HepG2 (cell line): ENCODE measurements at regions not wholly inside any gene's neighbourhood (a gene's known extent, or its start where the extent isn't known, plus 50 kb on each side); places are given as distances from the start of the nearest gene placed in this dataset.

ENCODE experiments used
- ATAC-seq: fragments of 200-7000 bp; cut with Tn5 transposase; 3 replicates; pipeline ENCODE4 v1.9.1; 2020; ENCODE audit warnings: mild to moderate bottlenecking, moderate library complexity
- BruUV-seq: library from RNA; stranded (reverse); fragments of 400-500 nt; replicated peaks from 2 replicates; lab custom pipeline; 2021; lab: Mats Ljungman, UMichigan
- CTCF ChIA-PET: fragments of 300-600 bp; formaldehyde crosslinking; extraction: SDS; loops from one replicate; lab custom pipeline; 2021; ENCODE audit warnings: low total read pairs, inconsistent platforms, low intra/inter-chr PET ratio; lab: Yijun Ruan, JAX
- POLR2A ChIA-PET: fragments of 350-600 bp; sonication (Branson Sonifier 250); formaldehyde crosslinking; loops from one replicate; lab custom pipeline; 2020; ENCODE audit warnings: antibody characterized with exemption, inconsistent platforms; lab: Yijun Ruan, JAX
- DNase-seq: peaks from one replicate; pipeline ENCODE4 v3.0.0-alpha.2; 2015; ENCODE audit warnings: low spot score
- FAIRE-seq: peaks from 3 replicates; lab custom pipeline; 2011; peaks lifted over from hg19 to GRCh38; lab: Jason Lieb, UNC
- H2AFZ ChIP-seq: one replicate; pipeline ENCODE4 v1.6.1; 2011; ENCODE audit warnings: low read length, inconsistent platforms
- H3K27ac ChIP-seq: fragments of 300-600 bp; 3 replicates; pipeline ENCODE4 v1.8.0; 2011; ENCODE audit warnings: mixed run types, mild to moderate bottlenecking, mixed read lengths, low read length, inconsistent platforms; ENCODE audit not compliant: insufficient read depth; ENCODE audit errors: extremely low read length
- H3K27me3 ChIP-seq, 2 experiments: fragments of 200-600 bp in 1 of 2; 2 replicates in 1 of 2; 3 replicates in 1 of 2; pipeline versions ENCODE4 v1.6.0 to v1.8.0; 2011; ENCODE audit warnings: low read length in 2 of 2, mild to moderate bottlenecking in 2 of 2, moderate library complexity in 2 of 2, inconsistent platforms in 1 of 2; ENCODE audit not compliant: insufficient read depth in 2 of 2, control insufficient read depth in 1 of 2
- H3K36me3 ChIP-seq, 2 experiments: fragments of 200-600 bp in 1 of 2; replicated peaks in 1 of 2; 2 replicates in 1 of 2; 3 replicates in 1 of 2; pipeline versions ENCODE4 v1.5.1 to v1.8.0; 2011; ENCODE audit warnings: low read length in 2 of 2, inconsistent platforms in 1 of 2; ENCODE audit not compliant: insufficient read depth in 2 of 2, control insufficient read depth in 1 of 2
- H3K4me1 ChIP-seq: 2 replicates; pipeline ENCODE4 v1.5.1; 2012; ENCODE audit warnings: low read length, inconsistent platforms; ENCODE audit not compliant: insufficient read depth
- H3K4me2 ChIP-seq: 2 replicates; pipeline ENCODE4 v1.6.0; 2011; ENCODE audit warnings: low read depth, low read length, inconsistent platforms
- H3K4me3 ChIP-seq, 3 experiments: fragments of 200-600 bp in 1 of 3; sonication (generic), shearing (Covaris generic) in 1 of 3; replicated peaks in 1 of 3; 2 replicates each; pipeline ENCODE4 v1.5.1; 2011 to 2016; ENCODE audit warnings: low read length in 3 of 3, inconsistent platforms in 2 of 3, low read depth in 2 of 3, mild to moderate bottlenecking in 2 of 3, control low read depth in 1 of 3, mixed read lengths in 1 of 3; ENCODE audit not compliant: insufficient read depth in 1 of 3
- H3K79me2 ChIP-seq: one replicate; pipeline ENCODE4 v1.6.1; 2011; ENCODE audit warnings: low read length, inconsistent platforms; ENCODE audit not compliant: insufficient read depth
- H3K9ac ChIP-seq: 2 replicates; pipeline ENCODE4 v1.6.0; 2011; ENCODE audit warnings: mild to moderate bottlenecking, low read depth, low read length, inconsistent platforms; ENCODE audit not compliant: insufficient read depth
- H3K9me3 ChIP-seq: 2 replicates; pipeline ENCODE4 v1.5.1; 2012; ENCODE audit warnings: mild to moderate bottlenecking, low read length
- H4K20me1 ChIP-seq: 2 replicates; pipeline ENCODE4 v1.6.0; 2011; ENCODE audit warnings: inconsistent platforms, mild to moderate bottlenecking, low read length, moderate library complexity; ENCODE audit not compliant: insufficient read depth
- NAIF1 ChIP-seq: sonication (generic); formaldehyde crosslinking; IDR thresholded peaks from 2 replicates; pipeline ENCODE4 v1.5.0; 2020; ENCODE audit warnings: mild to moderate bottlenecking, missing genetic modification reagents, borderline replicate concordance
- NFYC ChIP-seq: IDR thresholded peaks from 2 replicates; pipeline ENCODE4 v1.6.1; 2016; ENCODE audit warnings: missing genetic modification reagents, missing compliant biosample characterization
- POLR2AphosphoS2 ChIP-seq: IDR thresholded peaks from 2 replicates; pipeline ENCODE4 v1.6.1; 2011; ENCODE audit warnings: low read depth, low read length, improper control_type of control experiment
- ZNF335 ChIP-seq: sonication (generic); formaldehyde crosslinking; IDR thresholded peaks from 2 replicates; pipeline ENCODE4 v1.4.0; 2020; ENCODE audit warnings: missing genetic modification reagents
- ZNF552 ChIP-seq: sonication (generic); formaldehyde crosslinking; IDR thresholded peaks from 2 replicates; pipeline ENCODE4 v1.9.0; 2022; ENCODE audit warnings: missing genetic modification reagents, mild to moderate bottlenecking, borderline replicate concordance
- ZNF615 ChIP-seq: sonication (generic); formaldehyde crosslinking; IDR thresholded peaks from 2 replicates; pipeline ENCODE4 v1.5.0; 2020; ENCODE audit warnings: mild to moderate bottlenecking, missing genetic modification reagents, borderline replicate concordance
- WGBS: methylation state at CpG from one replicate; pipeline ENCODE4 v1.1.6; 2017; ENCODE audit warnings: low lambda C conversion rate; 5-methylcytosine and 5-hydroxymethylcytosine counted together
- in situ Hi-C: cut with HindIII; loops from 2 replicates; pipeline ENCODE4 v1.10.0; 2017; ENCODE audit warnings: low pct_unique_long_range_greater_than_20kb; ENCODE audit not compliant: extremely low pct_ligation_motif_present
- intact Hi-C: fragments of 100-400 bp; cut with micrococcal nuclease; formaldehyde crosslinking; loops from one replicate; pipeline ENCODE4 v1.10.0; 2022; ENCODE audit not compliant: unreplicated experiment

DNA sequence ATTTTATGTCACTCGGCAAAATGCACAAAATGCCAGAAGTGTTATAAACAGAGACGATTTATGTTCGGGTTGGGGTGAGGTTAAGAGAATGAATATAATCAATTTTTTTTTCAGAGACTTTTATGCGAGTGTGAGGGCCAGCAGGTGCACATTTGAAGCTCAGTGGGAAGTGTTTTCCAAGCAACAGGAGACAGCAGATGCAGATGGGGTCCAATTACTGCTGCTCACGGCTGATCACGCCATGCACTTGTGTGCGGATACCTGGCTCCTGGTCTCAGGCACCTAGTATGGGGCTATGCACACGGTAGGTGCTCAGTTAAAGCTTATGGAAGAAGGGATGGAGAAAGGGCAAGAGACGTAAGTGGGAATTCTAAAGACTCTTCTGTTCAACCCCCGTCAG, 249.1 kb downstream of the MIAT start:
- CTCF ChIA-PET, result no interaction called here
- Histone ChIP-seq H3K9me3 (no peaks in the 10 kb centered on the region), H3K36me3 (no peaks in the 10 kb centered on the region), H3K79me2 (no peaks in the 10 kb centered on the region), H3K4me3 (no peak overlapping the region), H3K27ac (no peak overlapping the region), H3K27me3 (peaks cover 2 to 5% of the 10 kb centered on the region in 2 experiments; a peak in 2 of 5 replicates), H3K4me1 (no peaks in the 10 kb centered on the region), H3K9ac (no peak overlapping the region), H4K20me1 (no peaks in the 10 kb centered on the region), H3K4me2 (no peak overlapping the region), H2AFZ (no peak overlapping the region)
- in situ Hi-C loops (no loop called here), intact Hi-C loops (no loop called here)
- FAIRE-seq (no peak), ATAC-seq (no peak), DNase-seq (no peak)
- 15% methylated on average over 10 of the region's 10 CpGs for WGBS
- POLR2A ChIA-PET, result no interaction called here
- TF ChIP-seq POLR2AphosphoS2, result no peak
- no TSS peak for BruUV-seq

DNA sequence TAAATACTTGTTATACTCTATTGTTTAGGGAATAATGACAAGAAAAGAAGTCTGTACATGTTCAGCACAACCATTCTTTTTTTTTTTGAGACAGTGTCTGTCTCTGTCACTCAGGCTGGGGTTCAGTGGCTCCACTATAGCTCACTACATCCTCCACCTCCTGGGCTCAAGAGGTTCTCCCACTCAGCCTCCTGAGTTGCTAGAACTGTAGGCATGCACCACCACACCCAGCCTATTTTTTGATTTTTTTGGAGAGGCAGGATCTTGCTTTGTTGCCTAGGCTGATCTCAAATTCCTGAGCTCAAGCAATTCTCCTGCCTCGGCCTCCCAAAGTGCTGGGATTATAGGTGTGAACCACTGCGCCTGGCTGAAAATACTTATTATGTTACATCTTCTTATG, 250.0 kb downstream of the MIAT start:
- ATAC-seq (no peak), DNase-seq (no peak), FAIRE-seq (no peak)
- CTCF ChIA-PET, result no interaction called here
- Histone ChIP-seq H3K27me3 (peaks cover 0 to 7% of the 10 kb centered on the region in 2 experiments; a peak in 1 of 5 replicates), H4K20me1 (no peaks in the 10 kb centered on the region), H3K4me2 (no peak overlapping the region), H3K36me3 (no peaks in the 10 kb centered on the region), H3K9ac (no peak overlapping the region), H3K4me3 (no peak overlapping the region), H3K4me1 (no peaks in the 10 kb centered on the region), H3K79me2 (no peaks in the 10 kb centered on the region), H2AFZ (no peak overlapping the region), H3K27ac (no peak overlapping the region), H3K9me3 (no peaks in the 10 kb centered on the region)
- in situ Hi-C loops, result no loop called here
- 52% methylated on average over 2 of the region's 2 CpGs for WGBS
- intact Hi-C loops, result no loop called here
- BruUV-seq, result no TSS peak
- POLR2A ChIA-PET, result no interaction called here
- TF ChIP-seq ZNF552 (CRISPR knock-in tag) (no peak), NAIF1 (CRISPR knock-in tag) (no peak), ZNF335 (CRISPR knock-in tag) (no peak), ZNF615 (CRISPR knock-in tag) (no peak), NFYC (CRISPR knock-in tag) (no peak)
